Heart right ventricle (tissue), 16 donors: ENCODE measurements at regions not wholly inside any gene's neighbourhood (a gene's known extent, or its start where the extent isn't known, plus 50 kb on each side); places are given as distances from the start of the nearest gene placed in this dataset.

Source experiments
- ATAC-seq, 8 donors: fragments of 200-7000 bp; cut with Tn5 transposase; one replicate each; pipeline ENCODE4 v1.9.1; 2020; ENCODE audit warnings: mild to moderate bottlenecking in 8 of 8, moderate library complexity in 8 of 8, moderate number of reproducible peaks in 1 of 8
- DNase-seq, 2 donors: peaks; one replicate each; pipeline ENCODE4 v3.0.0-alpha.2; 2020
- H3K27ac ChIP-seq, 10 donors: fragments of 200-600 bp; sonication (generic) in 2 of 10; one replicate each; pipeline versions ENCODE4 v1.5.0 to v1.8.0; 2020 to 2022; ENCODE audit warnings: mild to moderate bottlenecking in 3 of 10
- H3K27me3 ChIP-seq, 7 donors: fragments of 200-600 bp; one replicate each; pipeline ENCODE4 v1.8.0; 2021 to 2022; ENCODE audit warnings: mild to moderate bottlenecking in 2 of 7
- H3K36me3 ChIP-seq, 9 donors: fragments of 200-600 bp; sonication (generic) in 1 of 9; one replicate each; pipeline versions ENCODE4 v1.5.0 to v1.8.0; 2020 to 2022; ENCODE audit warnings: mild to moderate bottlenecking in 2 of 9
- H3K4me1 ChIP-seq, 9 donors: fragments of 200-600 bp; sonication (generic) in 1 of 9; one replicate each; pipeline versions ENCODE4 v1.5.0 to v1.8.0; 2020 to 2022; ENCODE audit warnings: mild to moderate bottlenecking in 4 of 9
- H3K4me3 ChIP-seq, 10 donors: fragments of 200-600 bp; sonication (generic) in 2 of 10; one replicate each; pipeline versions ENCODE4 v1.5.0 to v1.8.0; 2020 to 2022; ENCODE audit warnings: mild to moderate bottlenecking in 7 of 10, moderate library complexity in 2 of 10
- H3K9me3 ChIP-seq, 11 donors: fragments of 200-600 bp in 10 of 11; sonication (generic) in 2 of 11; one replicate each; pipeline versions ENCODE4 v1.5.0 to v1.8.0; 2013 to 2022; ENCODE audit warnings: mild to moderate bottlenecking in 2 of 11, control low read depth in 1 of 11, moderate library complexity in 1 of 11
- WGBS, 2 donors: extraction: QIAGEN DNeasy Blood & Tissue Kit; methylation state at CpG; one replicate each; pipeline ENCODE4 v1.1.7; 2013; ENCODE audit warnings: inconsistent platforms in 1 of 2; 5-methylcytosine and 5-hydroxymethylcytosine counted together
- intact Hi-C, 10 donors: fragments of 100-400 bp; cut with DNase I; formaldehyde crosslinking; loops; one replicate each; pipeline versions ENCODE4 v1.11.1 to v1.14.2; 2022
- TF ChIP-seq, protein P1 (sequence below), 9 donors: fragments of 200-600 bp; sonication (generic) in 2 of 9; IDR thresholded peaks; one replicate each; pipeline versions ENCODE4 v1.5.0 to v1.8.0; 2021 to 2022; ENCODE audit warnings: antibody characterized with exemption in 9 of 9, mild to moderate bottlenecking in 5 of 9, moderate library complexity in 1 of 9
- donor health status: Arrhythmogenic right ventricular cardiomyopathy.
- donor health status: ischemic (EF 13 %, LVEDD 7.1; RV severe dilation, severe dysfunction).
- donor health status: healthy with polysubstance abuse.
- donor health status: DM: no; HTN: yes; CAD: no.
- donor health status: DM: no; HTN: no; CAD: no.
- donor health status: ischemic (EF 25% LVEDD 6.9; RV normal size, moderate dysfunction).
- donor health status: ischemic (EF 25% LVEDD 5.7; RV mildly dilated, moderate dysfunction).
- donor health status: healthy.
- donor health status: DM: yes; HTN: yes; CAD: no.
- donor health status: Ischemic cardiomyopathy.
- donor health status: ischemic (EF 35%, LVEDD 5.7; RV mildly dilated, moderate dysfunction).
- donor health status: nonischemic (EF 11% LVEDD 7.7; RV severe dilation, severe dysfunction).
- donor health status: DM: yes; HTN: yes; CAD: no.
- donor health status: PGD.
- donor health status: ischemic (EF 29% LVEDD 5.4; RV normal size, mild dysfunction).
- donor health status: nonischemic (EF 23%, LVEDD 6.1; RV moderate dilation, normal function).

DNA sequence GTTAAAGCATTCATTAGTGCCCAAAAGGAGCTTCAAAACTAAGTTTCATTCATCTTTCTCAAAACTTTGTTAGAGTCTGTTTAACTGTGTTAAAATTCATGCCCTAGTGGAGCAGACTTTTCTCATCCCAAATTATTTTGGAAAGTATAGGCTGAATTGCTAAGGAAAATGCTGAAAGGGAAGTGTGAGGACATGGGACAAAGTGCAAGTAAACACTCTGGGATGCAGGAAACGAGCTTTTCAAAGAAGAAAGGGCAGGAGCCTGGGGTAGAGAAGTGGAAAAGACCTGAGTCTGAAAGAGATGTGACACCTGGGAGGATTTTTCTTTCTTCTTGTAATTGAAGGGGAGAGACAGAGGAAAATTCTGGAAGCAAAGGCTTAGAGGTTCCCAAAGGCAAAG, 93.1 kb upstream of the ANKRD1 start:
- Histone ChIP-seq H3K4me3 (no peak overlapping the region), H3K9me3 (no peaks in the 10 kb centered on the region), H3K36me3 (no peaks in the 10 kb centered on the region), H3K27me3 (no peaks in the 10 kb centered on the region), H3K4me1 (peaks cover 0 to 7% (median 0%) of the 10 kb centered on the region in 9 donors), H3K27ac (no peak overlapping the region)
- 63 to 71% methylated on average over 1 of the region's 1 CpG for WGBS, 2 donors
- intact Hi-C loops, result loop anchor here in 1 of 10 donors (10.0 kb wide), 1 partner anchor 231 kb away; no protein-coding TSS in a partner anchor
- TF ChIP-seq, protein P1, sequence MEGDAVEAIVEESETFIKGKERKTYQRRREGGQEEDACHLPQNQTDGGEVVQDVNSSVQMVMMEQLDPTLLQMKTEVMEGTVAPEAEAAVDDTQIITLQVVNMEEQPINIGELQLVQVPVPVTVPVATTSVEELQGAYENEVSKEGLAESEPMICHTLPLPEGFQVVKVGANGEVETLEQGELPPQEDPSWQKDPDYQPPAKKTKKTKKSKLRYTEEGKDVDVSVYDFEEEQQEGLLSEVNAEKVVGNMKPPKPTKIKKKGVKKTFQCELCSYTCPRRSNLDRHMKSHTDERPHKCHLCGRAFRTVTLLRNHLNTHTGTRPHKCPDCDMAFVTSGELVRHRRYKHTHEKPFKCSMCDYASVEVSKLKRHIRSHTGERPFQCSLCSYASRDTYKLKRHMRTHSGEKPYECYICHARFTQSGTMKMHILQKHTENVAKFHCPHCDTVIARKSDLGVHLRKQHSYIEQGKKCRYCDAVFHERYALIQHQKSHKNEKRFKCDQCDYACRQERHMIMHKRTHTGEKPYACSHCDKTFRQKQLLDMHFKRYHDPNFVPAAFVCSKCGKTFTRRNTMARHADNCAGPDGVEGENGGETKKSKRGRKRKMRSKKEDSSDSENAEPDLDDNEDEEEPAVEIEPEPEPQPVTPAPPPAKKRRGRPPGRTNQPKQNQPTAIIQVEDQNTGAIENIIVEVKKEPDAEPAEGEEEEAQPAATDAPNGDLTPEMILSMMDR (IDR thresholded peaks at IDR 0.05), result no peak
- DNase-seq (no peak), ATAC-seq (no peak)

DNA sequence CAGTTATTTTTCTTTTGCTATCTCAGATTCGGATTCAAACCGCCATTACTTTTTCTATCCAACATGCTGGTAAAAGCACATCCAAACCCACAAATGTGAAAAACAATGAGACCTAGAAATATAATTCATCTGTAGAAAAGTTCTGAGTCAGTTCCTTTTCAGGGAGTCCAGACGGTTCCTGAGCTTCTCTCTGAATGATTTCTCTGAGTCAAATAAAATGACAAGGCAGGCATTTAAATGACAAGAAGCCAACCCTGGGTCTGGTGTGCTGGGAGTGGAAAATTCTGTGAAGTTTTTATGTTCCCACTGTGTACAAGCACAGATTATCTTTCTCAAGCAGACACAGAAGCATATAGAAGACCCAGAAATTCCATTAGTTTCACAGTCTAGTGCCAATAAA, 96.3 kb upstream of the ANKRD1 start:
- intact Hi-C loops, result loop anchor here in 1 of 10 donors (10.0 kb wide), 1 partner anchor 228 kb away; no protein-coding TSS in a partner anchor

DNA sequence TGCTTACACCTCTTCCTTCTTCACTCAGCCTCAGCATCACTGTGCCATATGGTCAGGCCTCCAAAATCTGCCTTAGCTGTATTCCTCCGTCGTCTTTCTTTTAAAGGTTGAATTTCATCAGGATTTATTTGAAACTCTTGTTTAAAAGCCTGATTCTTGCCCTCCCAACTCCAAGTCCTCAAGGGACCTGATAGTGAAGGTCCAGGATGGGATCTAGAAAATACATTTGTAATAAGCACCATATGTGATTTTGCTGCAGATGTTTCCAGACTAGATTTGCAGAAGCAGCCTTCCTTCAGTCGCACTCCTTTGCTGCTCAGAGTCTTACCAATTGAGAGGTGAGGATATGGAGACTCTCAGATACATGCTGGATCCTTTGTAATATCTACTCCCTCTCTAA, 101.0 kb upstream of the ANKRD1 start:
- Histone ChIP-seq H3K4me1 (peaks cover 13 to 38% (median 31%) of the 10 kb centered on the region in 9 donors), H3K36me3 (no peaks in the 10 kb centered on the region), H3K27ac (peak overlapping the region in 3 of 10 donors; percentile 57 to 74 (median 57)), H3K4me3 (no peak overlapping the region), H3K9me3 (no peaks in the 10 kb centered on the region), H3K27me3 (no peaks in the 10 kb centered on the region)
- intact Hi-C loops, result no loop called here
- TF ChIP-seq, protein P1 (IDR thresholded peaks at IDR 0.05), result no peak
- DNase-seq, result no peak
- WGBS, 2 donors, result 66 to 73% methylated on average over 3 of the region's 3 CpGs
- ATAC-seq, result no peak

More for the DNA sequence above, 96.3 kb upstream of the ANKRD1 start:
- WGBS, 2 donors, result 73 to 80% methylated on average over 3 of the region's 3 CpGs
- ATAC-seq (no peak), DNase-seq (no peak)
- no peaks in the 10 kb centered on the region for H3K36me3 ChIP-seq
- H3K4me1 ChIP-seq, result peaks cover 0 to 11% (median 6%) of the 10 kb centered on the region in 9 donors
- H3K27me3 ChIP-seq, result no peaks in the 10 kb centered on the region
- no peaks in the 10 kb centered on the region for H3K9me3 ChIP-seq
- TF ChIP-seq, protein P1 (IDR thresholded peaks at IDR 0.05), result no peak
- H3K27ac ChIP-seq, result no peak overlapping the region
- no peak overlapping the region for H3K4me3 ChIP-seq

DNA sequence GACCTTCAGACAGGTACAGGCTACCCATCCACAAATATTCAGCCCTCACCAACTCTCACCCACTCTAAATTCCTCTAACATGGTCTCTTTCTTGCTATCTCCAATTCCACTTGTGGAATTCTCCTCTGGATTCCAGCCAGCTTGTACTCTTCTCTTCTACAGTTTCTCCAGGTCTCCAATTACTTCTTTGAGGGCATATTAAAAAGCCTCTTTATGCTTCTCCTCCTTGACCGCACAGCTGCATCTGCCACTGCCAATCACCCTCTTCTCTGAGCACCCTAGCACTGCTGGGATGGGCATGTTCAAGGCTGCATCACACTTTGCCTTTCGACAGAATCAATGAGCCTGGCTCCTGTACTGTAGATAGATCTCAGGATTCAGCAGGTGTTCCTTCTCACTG, 101.5 kb upstream of the ANKRD1 start:
- H3K27me3 ChIP-seq, result no peaks in the 10 kb centered on the region
- H3K4me3 ChIP-seq, result no peak overlapping the region
- DNase-seq (no peak), ATAC-seq (peak in 1 of 8 donors; percentile 8)
- WGBS, 2 donors, result 74 to 79% methylated on average over 2 of the region's 2 CpGs
- H3K9me3 ChIP-seq, result no peaks in the 10 kb centered on the region
- TF ChIP-seq, protein P1 (IDR thresholded peaks at IDR 0.05), result no peak
- intact Hi-C loops, result no loop called here
- no peaks in the 10 kb centered on the region for H3K36me3 ChIP-seq
- peaks cover 13 to 38% (median 31%) of the 10 kb centered on the region in 9 donors for H3K4me1 ChIP-seq
- H3K27ac ChIP-seq, result peak overlapping the region in 8 of 10 donors; percentile 1 to 74 (median 57)
